SK-N-SH (cell line): ENCODE measurements at regions not wholly inside any gene's neighbourhood (a gene's known extent, or its start where the extent isn't known, plus 50 kb on each side); places are given as distances from the start of the nearest gene placed in this dataset.

Source experiments
- CTCF ChIA-PET: fragments of 300-600, 350-600 bp; formaldehyde crosslinking; extraction: SDS; loops from one replicate; lab custom pipeline; 2021; lab: Yijun Ruan, JAX
- POLR2A ChIA-PET: fragments of 350-600 bp; sonication (Branson Sonifier 250); formaldehyde crosslinking; extraction: SDS; loops from one replicate; lab custom pipeline; 2020; ENCODE audit warnings: antibody characterized with exemption, inconsistent platforms; lab: Yijun Ruan, JAX
- DNase-seq: peaks from one replicate; pipeline ENCODE4 v3.0.0; 2012
- H2AFZ ChIP-seq: fragments of 200-600 bp; sonication (generic); 2 replicates; pipeline ENCODE4 v1.8.1; 2016; ENCODE audit warnings: antibody characterized with exemption, mild to moderate bottlenecking, low read depth
- H3F3A ChIP-seq: fragments of 200-600 bp; sonication (generic); replicated peaks from 2 replicates; pipeline ENCODE3; 2016; ENCODE audit warnings: antibody characterized with exemption, mild to moderate bottlenecking; ENCODE audit not compliant: insufficient read depth
- H3K27ac ChIP-seq, 2 experiments: fragments of 200-500 bp in 1 of 2; fragments of 200-600 bp in 1 of 2; sonication (Bioruptor generic) in 1 of 2; sonication (generic), shearing (Covaris generic) in 1 of 2; 2 replicates each; pipeline versions ENCODE4 v1.5.1 to v1.6.1; 2014 to 2016; ENCODE audit warnings: low read depth in 2 of 2, inconsistent platforms in 1 of 2, low read length in 1 of 2, mild to moderate bottlenecking in 1 of 2, mixed read lengths in 1 of 2
- H3K27me3 ChIP-seq: fragments of 200-600 bp; sonication (generic), shearing (Covaris generic); 2 replicates; pipeline ENCODE4 v1.6.1; 2016; ENCODE audit warnings: mixed run types; ENCODE audit not compliant: insufficient read depth
- H3K36me3 ChIP-seq, 2 experiments: fragments of 200-500 bp in 1 of 2; fragments of 200-600 bp in 1 of 2; sonication (Bioruptor generic) in 1 of 2; sonication (generic) in 1 of 2; replicated peaks in 1 of 2; 2 replicates each; pipeline versions ENCODE3 to v1.5.1; 2014 to 2016; ENCODE audit warnings: low read length in 1 of 2, mild to moderate bottlenecking in 1 of 2; ENCODE audit not compliant: insufficient read depth in 2 of 2, control insufficient read depth in 1 of 2
- H3K4me1 ChIP-seq, 2 experiments: fragments of 200-500 bp in 1 of 2; fragments of 200-600 bp in 1 of 2; sonication (Bioruptor generic) in 1 of 2; sonication (generic), shearing (Covaris generic) in 1 of 2; 2 replicates each; pipeline versions ENCODE4 v1.5.1 to v1.6.1; 2014 to 2016; ENCODE audit warnings: low read depth in 1 of 2, low read length in 1 of 2, mixed run types in 1 of 2; ENCODE audit not compliant: insufficient read depth in 2 of 2, control insufficient read depth in 1 of 2
- H3K4me2 ChIP-seq: fragments of 200-600 bp; sonication (generic), shearing (Covaris generic); 2 replicates; pipeline ENCODE4 v1.6.1; 2017; ENCODE audit warnings: mixed run types
- H3K4me3 ChIP-seq, 2 experiments: fragments of 200-500 bp in 1 of 2; fragments of 200-600 bp in 1 of 2; sonication (Bioruptor generic) in 1 of 2; sonication (generic), shearing (Covaris generic) in 1 of 2; 2 replicates each; pipeline versions ENCODE4 v1.5.1 to v1.8.1; 2014 to 2016; ENCODE audit warnings: low read depth in 2 of 2, inconsistent platforms in 1 of 2, low read length in 1 of 2, mild to moderate bottlenecking in 1 of 2, mixed read lengths in 1 of 2, moderate library complexity in 1 of 2
- H3K79me2 ChIP-seq: fragments of 200-600 bp; sonication (generic); 2 replicates; pipeline ENCODE4 v1.8.1; 2017; ENCODE audit warnings: mild to moderate bottlenecking; ENCODE audit not compliant: insufficient read depth
- H3K9ac ChIP-seq: fragments of 200-600 bp; sonication (generic); 2 replicates; pipeline ENCODE4 v1.6.1; 2017; ENCODE audit warnings: mixed run types
- H3K9me2 ChIP-seq: fragments of 200-600 bp; sonication (generic); 2 replicates; pipeline ENCODE4 v1.6.1; 2017; ENCODE audit warnings: mixed run types
- H3K9me3 ChIP-seq: fragments of 200-600 bp; sonication (generic); 2 replicates; pipeline ENCODE4 v1.6.1; 2017; ENCODE audit warnings: mixed run types, mild to moderate bottlenecking, moderate library complexity
- H4K20me1 ChIP-seq: fragments of 200-600 bp; sonication (generic); 2 replicates; pipeline ENCODE4 v1.6.1; 2017; ENCODE audit warnings: mild to moderate bottlenecking, mixed run types; ENCODE audit not compliant: insufficient read depth
- CHD2 ChIP-seq: fragments of 150-350 bp; IDR thresholded peaks from 2 replicates; pipeline ENCODE4 v1.6.1; 2018; ENCODE audit warnings: low read length; ENCODE audit not compliant: partially characterized antibody
- EP300 ChIP-seq, 2 experiments: IDR thresholded peaks; 2 replicates each; pipeline versions ENCODE4 v1.4.0 to v1.6.1; 2012; ENCODE audit warnings: borderline replicate concordance in 1 of 2, low read depth in 1 of 2, low read length in 1 of 2
- FOSL2 ChIP-seq: IDR thresholded peaks from 2 replicates; pipeline ENCODE4 v1.4.0; 2012; ENCODE audit warnings: low read depth, mild to moderate bottlenecking, moderate library complexity, borderline replicate concordance
- MAX ChIP-seq: IDR thresholded peaks from 2 replicates; pipeline ENCODE4 v1.4.0; 2012; ENCODE audit warnings: low read depth
- NFIC ChIP-seq: IDR thresholded peaks from 2 replicates; pipeline ENCODE4 v1.4.0; 2012; ENCODE audit warnings: borderline replicate concordance
- POLR2AphosphoS5 ChIP-seq: IDR thresholded peaks from 2 replicates; pipeline ENCODE4 v1.6.1; 2012; ENCODE audit warnings: low read depth, low read length
- RAD21 ChIP-seq: IDR thresholded peaks from 2 replicates; pipeline ENCODE4 v1.6.1; 2012; ENCODE audit warnings: mild to moderate bottlenecking, low read length
- RXRA ChIP-seq: IDR thresholded peaks from 2 replicates; pipeline ENCODE4 v1.4.0; 2012; ENCODE audit warnings: low read depth, mild to moderate bottlenecking, borderline replicate concordance
- TEAD4 ChIP-seq: IDR thresholded peaks from 2 replicates; pipeline ENCODE4 v1.4.0; 2012; ENCODE audit warnings: mild to moderate bottlenecking, borderline replicate concordance; ENCODE audit not compliant: insufficient read depth
- USF2 ChIP-seq: fragments of 150-350 bp; IDR thresholded peaks from 2 replicates; pipeline ENCODE4 v1.6.1; 2017; ENCODE audit warnings: antibody characterized with exemption, low read length, low read depth, borderline replicate concordance
- WGBS: methylation state at CpG from one replicate; pipeline ENCODE4 v1.1.6; 2017; ENCODE audit warnings: low lambda C conversion rate; 5-methylcytosine and 5-hydroxymethylcytosine counted together
- TF ChIP-seq, protein P1 (sequence below): fragments of 200-600 bp; sonication (generic); IDR thresholded peaks from 2 replicates; pipeline ENCODE4 v1.6.1; 2017; ENCODE audit warnings: antibody characterized with exemption, mild to moderate bottlenecking, moderate library complexity

- Histone ChIP-seq H3K79me2 (no peaks in the 10 kb centered on the region), H3K4me3 (no peak overlapping the region), H3F3A (no peaks in the 10 kb centered on the region), H3K4me1 (no peaks in the 10 kb centered on the region), H3K4me2 (no peak overlapping the region), H3K36me3 (no peaks in the 10 kb centered on the region), H3K27me3 (no peaks in the 10 kb centered on the region), H4K20me1 (no peaks in the 10 kb centered on the region), H3K27ac (no peak overlapping the region), H3K9ac (no peak overlapping the region), H3K9me3 (no peaks in the 10 kb centered on the region), H3K9me2 (no peaks in the 10 kb centered on the region), H2AFZ (no peak overlapping the region)
- WGBS = 50% methylated on average over 3 of the region's 3 CpGs
- DNase-seq = no peak
- ChIA-PET CTCF (no interaction called here), POLR2A (no interaction called here)
- TF ChIP-seq CHD2 (no peak), FOSL2 (no peak), TEAD4 (no peak), USF2 (no peak), MAX (no peak), EP300 (IDR thresholded peaks at IDR 0.05; ENCODE audit: borderline replicate concordance in 1 of 2, low read depth in 1 of 2, low read length in 1 of 2) (no peak), RXRA (no peak), NFIC (no peak)
- TF ChIP-seq, protein P1, sequence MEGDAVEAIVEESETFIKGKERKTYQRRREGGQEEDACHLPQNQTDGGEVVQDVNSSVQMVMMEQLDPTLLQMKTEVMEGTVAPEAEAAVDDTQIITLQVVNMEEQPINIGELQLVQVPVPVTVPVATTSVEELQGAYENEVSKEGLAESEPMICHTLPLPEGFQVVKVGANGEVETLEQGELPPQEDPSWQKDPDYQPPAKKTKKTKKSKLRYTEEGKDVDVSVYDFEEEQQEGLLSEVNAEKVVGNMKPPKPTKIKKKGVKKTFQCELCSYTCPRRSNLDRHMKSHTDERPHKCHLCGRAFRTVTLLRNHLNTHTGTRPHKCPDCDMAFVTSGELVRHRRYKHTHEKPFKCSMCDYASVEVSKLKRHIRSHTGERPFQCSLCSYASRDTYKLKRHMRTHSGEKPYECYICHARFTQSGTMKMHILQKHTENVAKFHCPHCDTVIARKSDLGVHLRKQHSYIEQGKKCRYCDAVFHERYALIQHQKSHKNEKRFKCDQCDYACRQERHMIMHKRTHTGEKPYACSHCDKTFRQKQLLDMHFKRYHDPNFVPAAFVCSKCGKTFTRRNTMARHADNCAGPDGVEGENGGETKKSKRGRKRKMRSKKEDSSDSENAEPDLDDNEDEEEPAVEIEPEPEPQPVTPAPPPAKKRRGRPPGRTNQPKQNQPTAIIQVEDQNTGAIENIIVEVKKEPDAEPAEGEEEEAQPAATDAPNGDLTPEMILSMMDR = no peak
Observed at GRCh38 chr18:27704736-27705361, 472.1 kb downstream of the CDH2 start.

DNA sequence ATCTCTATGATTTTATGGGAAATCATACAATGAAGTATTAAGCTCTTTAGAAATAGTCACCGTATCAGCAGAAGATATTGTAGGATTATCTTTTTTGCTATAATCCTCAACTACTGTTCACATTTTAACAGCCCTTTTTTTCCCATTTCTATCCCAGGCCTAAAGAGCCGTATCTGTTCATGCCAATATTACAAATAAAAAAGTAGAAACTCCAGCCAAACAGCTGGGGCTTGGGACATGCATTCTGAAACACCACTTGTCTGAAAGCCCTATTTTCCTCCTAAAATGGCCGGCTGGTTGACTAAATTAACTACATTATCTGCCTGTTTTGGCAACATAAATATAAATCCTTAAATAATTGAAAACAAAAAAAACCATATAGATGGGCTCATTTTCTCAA lies 477.8 kb downstream of the CDH2 start:
- 83% methylated on average over 3 of the region's 3 CpGs for WGBS
- CTCF ChIA-PET = no interaction called here

More for the DNA sequence above, 477.8 kb downstream of the CDH2 start:
- no peak overlapping the region for H3K27ac ChIP-seq
- peaks cover 0 to 8% of the 10 kb centered on the region in 2 experiments; a peak in 2 of 4 replicates for H3K4me1 ChIP-seq
- no peaks in the 10 kb centered on the region for H4K20me1 ChIP-seq
- H3K79me2 ChIP-seq = no peaks in the 10 kb centered on the region
- no peaks in the 10 kb centered on the region for H3K9me3 ChIP-seq
- no peaks in the 10 kb centered on the region for H3K27me3 ChIP-seq
- no peak overlapping the region for H3K9ac ChIP-seq
- POLR2A ChIA-PET = no interaction called here
- H3K9me2 ChIP-seq = no peaks in the 10 kb centered on the region
- no peaks in the 10 kb centered on the region for H3K36me3 ChIP-seq
- H2AFZ ChIP-seq = no peak overlapping the region
- TF ChIP-seq RAD21 (no peak), POLR2AphosphoS5 (no peak), TEAD4 (no peak)
- DNase-seq = no peak
- H3K4me2 ChIP-seq = no peak overlapping the region
- H3F3A ChIP-seq = no peaks in the 10 kb centered on the region
- no peak overlapping the region for H3K4me3 ChIP-seq
